Heart left ventricle (tissue), 16 donors: ENCODE measurements at regions not wholly inside any gene's neighbourhood (a gene's known extent, or its start where the extent isn't known, plus 50 kb on each side); places are given as distances from the start of the nearest gene placed in this dataset.

Source experiments
- ATAC-seq, 4 donors: fragments of 200-7000 bp; cut with Tn5 transposase; one replicate each; pipeline ENCODE4 v1.9.1; 2020 to 2022; ENCODE audit warnings: moderate library complexity in 4 of 4, mild to moderate bottlenecking in 3 of 4, moderate number of reproducible peaks in 1 of 4
- DNase-seq, 5 donors: peaks; one replicate each; pipeline ENCODE4 v3.0.0-alpha.2; 2020
- H3K27ac ChIP-seq, 12 donors: fragments of 200-600 bp; sonication (generic) in 4 of 12; one replicate each; pipeline versions ENCODE4 v1.5.0 to v1.8.0; 2016 to 2022; ENCODE audit warnings: mild to moderate bottlenecking in 2 of 12
- H3K27me3 ChIP-seq, 9 donors: fragments of 200-600 bp; sonication (generic) in 2 of 9; one replicate each; pipeline versions ENCODE4 v1.5.1 to v1.8.0; 2016 to 2022; ENCODE audit warnings: mild to moderate bottlenecking in 3 of 9
- H3K36me3 ChIP-seq, 9 donors: fragments of 200-600 bp; sonication (generic) in 2 of 9; one replicate each; pipeline versions ENCODE4 v1.5.0 to v1.8.0; 2018 to 2022; ENCODE audit warnings: mild to moderate bottlenecking in 2 of 9
- H3K4me1 ChIP-seq, 12 donors: fragments of 200-600 bp; sonication (generic) in 4 of 12; one replicate each; pipeline versions ENCODE4 v1.5.0 to v1.8.0; 2016 to 2022; ENCODE audit warnings: mild to moderate bottlenecking in 3 of 12
- H3K4me3 ChIP-seq, 12 donors: fragments of 200-600 bp; sonication (generic) in 4 of 12; one replicate each; pipeline versions ENCODE4 v1.5.0 to v1.8.0; 2017 to 2022; ENCODE audit warnings: mild to moderate bottlenecking in 9 of 12, moderate library complexity in 4 of 12
- H3K9me3 ChIP-seq, 12 donors: fragments of 200-600 bp; sonication (generic) in 4 of 12; one replicate each; pipeline versions ENCODE4 v1.5.0 to v1.8.0; 2016 to 2022; ENCODE audit warnings: mild to moderate bottlenecking in 1 of 12
- CTCF ChIP-seq, 12 donors: fragments of 200-600 bp; sonication (generic) in 4 of 12; IDR thresholded peaks; one replicate each; pipeline versions ENCODE4 v1.5.0 to v1.8.0; 2018 to 2022; ENCODE audit warnings: antibody characterized with exemption in 12 of 12, mild to moderate bottlenecking in 5 of 12
- POLR2A ChIP-seq, 2 donors: fragments of 450-650 bp; IDR thresholded peaks; one replicate each; pipeline ENCODE4 v1.6.1; 2017; ENCODE audit warnings: antibody characterized with exemption in 2 of 2, mild to moderate bottlenecking in 2 of 2, moderate library complexity in 2 of 2
- WGBS, 4 donors: extraction: QIAGEN DNeasy Blood & Tissue Kit in 2 of 4; methylation state at CpG; one replicate each; pipeline versions ENCODE4 v1.1.5 to v1.1.7; 2013 to 2018; 5-methylcytosine and 5-hydroxymethylcytosine counted together
- intact Hi-C, 10 donors: fragments of 100-400 bp; cut with DNase I; formaldehyde crosslinking; loops; one replicate each; pipeline versions ENCODE4 v1.11.1 to v1.14.2; 2022
- donor health status: ischemic (EF 13 %, LVEDD 7.1; RV severe dilation, severe dysfunction).
- donor health status: healthy with polysubstance abuse.
- donor health status: DM: no; HTN: yes; CAD: no.
- donor health status: DM: no; HTN: no; CAD: no.
- donor health status: ischemic (EF 25% LVEDD 6.9; RV normal size, moderate dysfunction).
- donor health status: ischemic (EF 25% LVEDD 5.7; RV mildly dilated, moderate dysfunction).
- donor health status: healthy.
- donor health status: DM: yes; HTN: yes; CAD: no.
- donor health status: ischemic (EF 35%, LVEDD 5.7; RV mildly dilated, moderate dysfunction).
- donor health status: nonischemic (EF 11% LVEDD 7.7; RV severe dilation, severe dysfunction).
- donor health status: DM: yes; HTN: yes; CAD: no.
- donor health status: PGD.
- donor health status: ischemic (EF 29% LVEDD 5.4; RV normal size, mild dysfunction).
- donor health status: nonischemic (EF 23%, LVEDD 6.1; RV moderate dilation, normal function).

- Histone ChIP-seq H3K27ac (no peak overlapping the region), H3K9me3 (no peaks in the 10 kb centered on the region), H3K36me3 (no peaks in the 10 kb centered on the region), H3K4me1 (no peaks in the 10 kb centered on the region), H3K27me3 (no peaks in the 10 kb centered on the region), H3K4me3 (no peak overlapping the region)
- ATAC-seq: no peak
- no peak for DNase-seq
- intact Hi-C loops: no loop called here
- TF ChIP-seq CTCF (IDR thresholded peaks at IDR 0.05) (no peak), POLR2A (IDR thresholded peaks at IDR 0.05) (no peak)
These were observed 463.4 kb downstream of the SLC16A7 start for GRCh38 chr12:60059180-60059579.

GRCh38 chr12:60066655-60067054 is 470.8 kb downstream of the SLC16A7 start:
- WGBS, 4 donors: 86 to 96% (median 90%) methylated on average over 1 of the region's 1 CpG
- H3K9me3 ChIP-seq: no peaks in the 10 kb centered on the region
- ATAC-seq (no peak), DNase-seq (no peak)
- intact Hi-C loops: no loop called here
- H3K27me3 ChIP-seq: no peaks in the 10 kb centered on the region
- no peaks in the 10 kb centered on the region for H3K36me3 ChIP-seq
- H3K27ac ChIP-seq: no peak overlapping the region
- H3K4me3 ChIP-seq: no peak overlapping the region
- no peaks in the 10 kb centered on the region for H3K4me1 ChIP-seq
- TF ChIP-seq CTCF (IDR thresholded peaks at IDR 0.05) (no peak), POLR2A (IDR thresholded peaks at IDR 0.05) (no peak)

GRCh38 chr12:60070552-60070951 is 474.7 kb downstream of the SLC16A7 start:
- Histone ChIP-seq H3K4me3 (no peak overlapping the region), H3K27ac (no peak overlapping the region), H3K4me1 (peaks cover 0 to 8% (median 0%) of the 10 kb centered on the region in 12 donors), H3K27me3 (no peaks in the 10 kb centered on the region), H3K36me3 (no peaks in the 10 kb centered on the region), H3K9me3 (no peaks in the 10 kb centered on the region)
- DNase-seq (no peak), ATAC-seq (no peak)
- intact Hi-C loops: no loop called here
- no peak for TF ChIP-seq POLR2A (IDR thresholded peaks at IDR 0.05)
- no peak for TF ChIP-seq CTCF (IDR thresholded peaks at IDR 0.05)
- WGBS, 4 donors: 73 to 89% (median 80%) methylated on average over 1 of the region's 1 CpG

GRCh38 chr12:60071759-60072191 is 475.9 kb downstream of the SLC16A7 start:
- 80 to 92% (median 88%) methylated on average over 2 of the region's 2 CpGs for WGBS, 4 donors
- intact Hi-C loops: no loop called here

More at GRCh38 chr12:60071759-60072191, 475.9 kb downstream of the SLC16A7 start:
- no peak overlapping the region for H3K4me3 ChIP-seq
- no peaks in the 10 kb centered on the region for H3K9me3 ChIP-seq
- H3K36me3 ChIP-seq: no peaks in the 10 kb centered on the region
- DNase-seq: no peak
- TF ChIP-seq CTCF (IDR thresholded peaks at IDR 0.05) (no peak), POLR2A (IDR thresholded peaks at IDR 0.05) (no peak)
- ATAC-seq: no peak
- no peak overlapping the region for H3K27ac ChIP-seq
- H3K4me1 ChIP-seq: peaks cover 0 to 8% (median 0%) of the 10 kb centered on the region in 12 donors
- H3K27me3 ChIP-seq: no peaks in the 10 kb centered on the region
